ENCODE measurements at regions not wholly inside any gene's neighbourhood (a gene's known extent, or its start where the extent isn't known, plus 50 kb on each side); places are given as distances from the start of the nearest gene placed in this dataset.

DNA sequence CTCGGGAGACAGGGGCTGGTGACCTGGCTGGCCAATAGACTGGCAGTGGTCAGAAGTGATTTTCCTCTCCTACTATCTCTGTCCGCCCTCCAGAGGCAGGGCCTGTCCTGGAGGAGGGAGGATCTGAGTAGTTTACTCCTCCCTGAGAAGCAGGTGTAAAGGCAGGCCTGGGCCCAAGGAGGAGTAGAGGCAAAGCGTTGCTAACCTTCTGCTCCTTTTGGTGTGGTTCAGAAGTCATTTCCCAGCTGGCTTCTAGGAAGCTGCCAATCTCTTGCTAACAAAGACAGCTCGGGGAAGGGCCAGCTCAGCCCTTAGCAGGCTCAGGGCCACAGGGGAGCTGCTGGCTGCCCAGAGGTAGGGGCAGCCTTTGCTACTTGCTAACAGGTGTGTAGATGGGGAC is 151.1 kb upstream of the NECTIN1 start:
- TF ChIP-seq POLR2A (IDR thresholded peaks at IDR 0.05; ENCODE audit: low read depth, low read length) (no peak), RFX5 (IDR thresholded peaks at IDR 0.05; ENCODE audit: low read depth, low read length) (no peak), BHLHE40 (IDR thresholded peaks at IDR 0.05; ENCODE audit: low read depth, low read length) (no peak), RAD21 (IDR thresholded peaks at IDR 0.05; ENCODE audit: low read length) (no peak), CEBPB (IDR thresholded peaks at IDR 0.05; ENCODE audit: low read depth, low read length) (no peak)
- TF ChIP-seq, protein P1, sequence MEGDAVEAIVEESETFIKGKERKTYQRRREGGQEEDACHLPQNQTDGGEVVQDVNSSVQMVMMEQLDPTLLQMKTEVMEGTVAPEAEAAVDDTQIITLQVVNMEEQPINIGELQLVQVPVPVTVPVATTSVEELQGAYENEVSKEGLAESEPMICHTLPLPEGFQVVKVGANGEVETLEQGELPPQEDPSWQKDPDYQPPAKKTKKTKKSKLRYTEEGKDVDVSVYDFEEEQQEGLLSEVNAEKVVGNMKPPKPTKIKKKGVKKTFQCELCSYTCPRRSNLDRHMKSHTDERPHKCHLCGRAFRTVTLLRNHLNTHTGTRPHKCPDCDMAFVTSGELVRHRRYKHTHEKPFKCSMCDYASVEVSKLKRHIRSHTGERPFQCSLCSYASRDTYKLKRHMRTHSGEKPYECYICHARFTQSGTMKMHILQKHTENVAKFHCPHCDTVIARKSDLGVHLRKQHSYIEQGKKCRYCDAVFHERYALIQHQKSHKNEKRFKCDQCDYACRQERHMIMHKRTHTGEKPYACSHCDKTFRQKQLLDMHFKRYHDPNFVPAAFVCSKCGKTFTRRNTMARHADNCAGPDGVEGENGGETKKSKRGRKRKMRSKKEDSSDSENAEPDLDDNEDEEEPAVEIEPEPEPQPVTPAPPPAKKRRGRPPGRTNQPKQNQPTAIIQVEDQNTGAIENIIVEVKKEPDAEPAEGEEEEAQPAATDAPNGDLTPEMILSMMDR (conservative IDR thresholded peaks at IDR 0.05; ENCODE audit: low read depth, low read length), result no peak
- TF ChIP-seq, protein P2, sequence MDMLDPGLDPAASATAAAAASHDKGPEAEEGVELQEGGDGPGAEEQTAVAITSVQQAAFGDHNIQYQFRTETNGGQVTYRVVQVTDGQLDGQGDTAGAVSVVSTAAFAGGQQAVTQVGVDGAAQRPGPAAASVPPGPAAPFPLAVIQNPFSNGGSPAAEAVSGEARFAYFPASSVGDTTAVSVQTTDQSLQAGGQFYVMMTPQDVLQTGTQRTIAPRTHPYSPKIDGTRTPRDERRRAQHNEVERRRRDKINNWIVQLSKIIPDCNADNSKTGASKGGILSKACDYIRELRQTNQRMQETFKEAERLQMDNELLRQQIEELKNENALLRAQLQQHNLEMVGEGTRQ (IDR thresholded peaks at IDR 0.05; ENCODE audit: low read depth, low read length), result no peak
- TF ChIP-seq, protein P3, sequence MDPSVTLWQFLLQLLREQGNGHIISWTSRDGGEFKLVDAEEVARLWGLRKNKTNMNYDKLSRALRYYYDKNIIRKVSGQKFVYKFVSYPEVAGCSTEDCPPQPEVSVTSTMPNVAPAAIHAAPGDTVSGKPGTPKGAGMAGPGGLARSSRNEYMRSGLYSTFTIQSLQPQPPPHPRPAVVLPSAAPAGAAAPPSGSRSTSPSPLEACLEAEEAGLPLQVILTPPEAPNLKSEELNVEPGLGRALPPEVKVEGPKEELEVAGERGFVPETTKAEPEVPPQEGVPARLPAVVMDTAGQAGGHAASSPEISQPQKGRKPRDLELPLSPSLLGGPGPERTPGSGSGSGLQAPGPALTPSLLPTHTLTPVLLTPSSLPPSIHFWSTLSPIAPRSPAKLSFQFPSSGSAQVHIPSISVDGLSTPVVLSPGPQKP (IDR thresholded peaks at IDR 0.05; ENCODE audit: borderline replicate concordance, low read depth, low read length), result no peak

Data from IMR-90 (cell line).